ENCODE measurements at regions not wholly inside any gene's neighbourhood (a gene's known extent, or its start where the extent isn't known, plus 50 kb on each side); places are given as distances from the start of the nearest gene placed in this dataset.
"Not testable (repeated sequence)": the region's sequence is repeated elsewhere in the genome, so short reads cannot be mapped to it uniquely, and the experiment has no call there.

- no peak for DNase-seq
These were observed 230.6 kb upstream of the FZD8 start for GRCh38 chr10:35872671-35873070.

- DNase-seq, result no peak
These were observed 228.7 kb upstream of the FZD8 start for GRCh38 chr10:35870665-35871310.

GRCh38 chr10:35858676-35859283, 216.7 kb upstream of the FZD8 start:
- not testable (repeated sequence) for DNase-seq

- no peak for DNase-seq
These were observed 215.8 kb upstream of the FZD8 start for GRCh38 chr10:35857860-35858259.

GRCh38 chr10:35855155-35855947, 213.3 kb upstream of the FZD8 start:
- no peak for DNase-seq

GRCh38 chr10:35854661-35855060, 212.6 kb upstream of the FZD8 start:
- DNase-seq, result no peak

- DNase-seq, result no peak
These were observed 210.6 kb upstream of the FZD8 start for GRCh38 chr10:35852721-35853120.

- no peak for DNase-seq
These were observed 206.3 kb upstream of the FZD8 start for GRCh38 chr10:35848412-35848811.

GRCh38 chr10:35844686-35845085, 202.6 kb upstream of the FZD8 start:
- no peak for DNase-seq

- no peak for DNase-seq
These were observed 201.6 kb upstream of the FZD8 start for GRCh38 chr10:35843524-35844181.

- no peak for DNase-seq
These were observed 196.0 kb upstream of the FZD8 start for GRCh38 chr10:35838054-35838453.

GRCh38 chr10:35835545-35835944, 193.4 kb upstream of the FZD8 start:
- DNase-seq, result no peak

GRCh38 chr10:35834877-35835494, 192.9 kb upstream of the FZD8 start:
- DNase-seq, result no peak

- DNase-seq, result no peak
These were observed 185.7 kb upstream of the FZD8 start for GRCh38 chr10:35827783-35828182.

- no peak for DNase-seq
These were observed 182.6 kb upstream of the FZD8 start for GRCh38 chr10:35824704-35825103.

- no peak for DNase-seq
These were observed 180.2 kb upstream of the FZD8 start for GRCh38 chr10:35822316-35822715.

- DNase-seq, result no peak
These were observed 179.3 kb upstream of the FZD8 start for GRCh38 chr10:35821339-35821911.

- no peak for DNase-seq
These were observed 177.6 kb upstream of the FZD8 start for GRCh38 chr10:35819736-35820135.

- DNase-seq, result no peak
These were observed 176.9 kb upstream of the FZD8 start for GRCh38 chr10:35819011-35819410.

- DNase-seq, result not testable (repeated sequence)
These were observed 175.0 kb upstream of the FZD8 start for GRCh38 chr10:35817109-35817508.

GRCh38 chr10:35813219-35813618, 171.1 kb upstream of the FZD8 start:
- no peak for DNase-seq

- no peak for DNase-seq
These were observed 166.2 kb upstream of the FZD8 start for GRCh38 chr10:35808344-35808743.

GRCh38 chr10:35803046-35803445, 160.9 kb upstream of the FZD8 start:
- DNase-seq, result no peak
